Parathyroid adenoma (tissue), 2 donors: ENCODE measurements at regions not wholly inside any gene's neighbourhood (a gene's known extent, or its start where the extent isn't known, plus 50 kb on each side); places are given as distances from the start of the nearest gene placed in this dataset.

Experiments used
- H2AFZ ChIP-seq: fragments of 300-600 bp; sonication (generic); one replicate; pipeline ENCODE4 v1.7.0; 2017; ENCODE audit warnings: antibody characterized with exemption, mild to moderate bottlenecking
- H3K27ac ChIP-seq: fragments of 300-600 bp; sonication (generic); one replicate; pipeline ENCODE4 v1.7.0; 2017
- H3K27me3 ChIP-seq: fragments of 300-600 bp; sonication (generic); one replicate; pipeline ENCODE4 v1.7.0; 2017; ENCODE audit warnings: low read length; ENCODE audit not compliant: control insufficient read depth, insufficient read depth
- H3K36me3 ChIP-seq: fragments of 300-600 bp; sonication (generic); one replicate; pipeline ENCODE4 v1.7.0; 2017; ENCODE audit warnings: low read length; ENCODE audit not compliant: control insufficient read depth, insufficient read depth
- H3K4me1 ChIP-seq: fragments of 300-600 bp; sonication (generic); one replicate; pipeline ENCODE4 v1.7.0; 2017; ENCODE audit warnings: control low read depth
- H3K4me2 ChIP-seq: fragments of 300-600 bp; sonication (generic); one replicate; pipeline ENCODE4 v1.7.0; 2017; ENCODE audit warnings: low read length
- H3K4me3 ChIP-seq: fragments of 300-600 bp; sonication (generic); one replicate; pipeline ENCODE4 v1.7.0; 2017; ENCODE audit warnings: low read depth, low read length
- H3K79me2 ChIP-seq: fragments of 300-600 bp; sonication (generic); one replicate; pipeline ENCODE4 v1.7.0; 2017; ENCODE audit warnings: control low read depth
- H3K9ac ChIP-seq: fragments of 300-600 bp; sonication (generic); one replicate; pipeline ENCODE4 v1.7.0; 2017; ENCODE audit warnings: mild to moderate bottlenecking
- H3K9me3 ChIP-seq: fragments of 300-600 bp; sonication (generic); one replicate; pipeline ENCODE4 v1.7.0; 2017; ENCODE audit warnings: low read length; ENCODE audit not compliant: control insufficient read depth
- CTCF ChIP-seq: fragments of 300-600 bp; sonication (generic); IDR thresholded peaks from one replicate; pipeline ENCODE4 v1.7.0; 2017; ENCODE audit warnings: antibody characterized with exemption, mild to moderate bottlenecking
- donor health status: primary hyperparathyroidism.

DNA sequence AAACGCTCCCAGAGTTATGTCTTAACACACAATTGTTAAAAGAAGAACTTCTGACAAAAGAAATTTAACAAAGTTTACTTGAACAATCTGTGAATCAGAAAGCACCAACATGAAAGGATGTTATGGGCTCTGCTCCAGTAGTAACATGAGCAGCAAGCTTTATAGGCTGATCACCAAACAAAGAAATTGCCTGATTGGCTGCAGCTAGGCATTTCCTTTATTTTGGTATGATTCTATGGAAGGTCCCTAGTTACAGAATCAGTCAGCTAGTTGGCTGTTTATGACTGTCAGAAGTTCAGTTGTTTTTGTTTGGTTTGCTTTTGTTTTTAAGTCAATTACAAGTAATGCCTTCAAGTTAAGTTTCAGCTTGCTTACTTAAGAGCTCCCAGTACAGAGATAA, 102.4 kb upstream of the SMC2 start:
- Histone ChIP-seq H3K4me1 (no peaks in the 10 kb centered on the region), H3K9ac (no peak overlapping the region), H3K4me2 (no peak overlapping the region), H3K27ac (no peak overlapping the region), H2AFZ (no peak overlapping the region), H3K4me3 (no peak overlapping the region), H3K79me2 (no peaks in the 10 kb centered on the region), H3K36me3 (no peaks in the 10 kb centered on the region), H3K9me3 (no peaks in the 10 kb centered on the region), H3K27me3 (no peaks in the 10 kb centered on the region)
- TF ChIP-seq CTCF, result no peak

DNA sequence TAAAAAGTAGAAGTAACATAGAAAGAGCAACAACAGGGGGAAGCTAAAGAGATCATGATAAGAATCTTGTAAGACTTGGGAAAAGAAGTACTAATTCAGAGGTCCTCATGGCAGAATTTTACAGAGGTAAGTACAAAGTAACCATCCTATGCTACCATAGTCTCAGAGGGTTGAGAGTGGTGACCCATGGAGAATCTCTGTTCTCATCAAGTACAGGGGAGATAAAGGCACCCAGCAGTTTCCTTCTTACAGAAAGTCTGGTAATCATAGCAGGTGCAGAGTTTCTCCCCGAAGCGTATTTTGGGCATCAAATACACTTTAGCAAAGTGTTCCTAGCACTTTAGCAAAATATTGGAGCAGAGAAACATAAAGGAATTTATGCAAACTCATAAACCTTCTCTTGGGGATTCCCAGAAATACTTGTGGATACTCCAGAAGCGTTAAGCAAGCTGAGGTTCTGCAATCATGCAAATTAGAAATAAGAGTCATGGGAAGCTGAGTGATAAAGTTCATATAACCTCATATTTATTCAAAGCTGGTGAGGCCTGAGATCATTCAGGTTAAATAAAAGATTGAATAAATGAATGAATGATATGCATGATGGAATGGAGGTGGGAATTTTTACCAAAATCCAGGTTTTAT, 101.0 kb upstream of the SMC2 start:
- Histone ChIP-seq H3K9me3 (no peaks in the 10 kb centered on the region), H3K27ac (no peak overlapping the region), H3K4me1 (no peaks in the 10 kb centered on the region), H3K79me2 (no peaks in the 10 kb centered on the region), H3K36me3 (no peaks in the 10 kb centered on the region), H3K9ac (no peak overlapping the region), H2AFZ (no peak overlapping the region), H3K4me2 (no peak overlapping the region), H3K4me3 (no peak overlapping the region), H3K27me3 (no peaks in the 10 kb centered on the region)
- TF ChIP-seq CTCF, result no peak

DNA sequence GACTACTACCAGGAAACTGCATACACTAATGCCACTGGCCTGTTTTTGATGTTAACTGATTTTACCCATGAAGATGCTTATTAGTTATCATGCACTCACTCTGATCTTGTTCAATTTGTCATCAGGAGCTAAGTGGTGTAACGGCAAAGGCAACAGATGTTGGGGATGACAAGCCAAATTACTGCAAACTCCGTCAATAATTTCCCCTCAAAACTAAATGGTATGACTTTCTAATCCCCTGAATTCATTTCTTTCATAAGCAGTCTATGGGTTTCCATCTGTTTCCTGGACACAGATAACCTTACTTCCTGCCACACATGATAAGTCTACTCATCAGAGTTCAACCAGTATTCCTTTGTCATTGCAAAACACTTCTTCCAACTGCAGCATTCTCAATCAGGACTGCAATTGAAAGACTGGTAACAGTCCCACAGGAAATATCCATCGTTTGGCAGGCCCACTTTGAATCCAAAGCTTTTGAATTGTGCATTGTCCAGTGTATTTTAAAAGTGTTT, 96.2 kb upstream of the SMC2 start:
- H3K9me3 ChIP-seq, result no peaks in the 10 kb centered on the region
- H3K79me2 ChIP-seq, result no peaks in the 10 kb centered on the region
- TF ChIP-seq CTCF, result no peak
- no peak overlapping the region for H3K4me3 ChIP-seq
- no peaks in the 10 kb centered on the region for H3K4me1 ChIP-seq
- H3K9ac ChIP-seq, result no peak overlapping the region
- H2AFZ ChIP-seq, result no peak overlapping the region
- no peak overlapping the region for H3K4me2 ChIP-seq
- H3K27ac ChIP-seq, result no peak overlapping the region
- H3K27me3 ChIP-seq, result no peaks in the 10 kb centered on the region
- no peaks in the 10 kb centered on the region for H3K36me3 ChIP-seq

- Histone ChIP-seq H3K27ac (no peak overlapping the region), H3K36me3 (no peaks in the 10 kb centered on the region), H3K9ac (no peak overlapping the region), H3K4me2 (no peak overlapping the region), H3K79me2 (no peaks in the 10 kb centered on the region), H3K27me3 (no peaks in the 10 kb centered on the region), H3K9me3 (no peaks in the 10 kb centered on the region), H3K4me3 (no peak overlapping the region), H2AFZ (no peak overlapping the region), H3K4me1 (no peaks in the 10 kb centered on the region)
- TF ChIP-seq CTCF, result no peak
Observed at GRCh38 chr9:103999375-104000062, 94.6 kb upstream of the SMC2 start.

DNA sequence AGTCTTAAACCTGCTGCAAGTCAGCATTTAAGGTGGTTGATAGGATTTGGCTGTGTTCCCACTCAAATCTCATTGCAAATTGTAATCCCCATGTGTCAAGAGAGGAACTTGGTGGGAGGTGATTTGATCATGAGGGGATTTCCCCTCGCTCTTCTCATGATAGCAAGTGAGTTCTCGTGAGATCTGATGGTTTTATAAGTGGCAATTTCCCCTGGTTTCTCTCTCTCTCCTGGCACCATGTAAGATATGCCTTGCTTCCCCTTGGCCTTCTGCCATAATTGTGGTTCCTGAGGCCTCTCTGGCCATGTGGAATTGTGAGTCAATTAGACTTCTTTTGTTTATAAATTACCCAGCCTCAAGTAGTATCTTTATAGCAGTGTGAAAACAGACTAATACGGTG, 84.3 kb upstream of the SMC2 start:
- H2AFZ ChIP-seq, result no peak overlapping the region
- no peaks in the 10 kb centered on the region for H3K4me1 ChIP-seq
- no peaks in the 10 kb centered on the region for H3K9me3 ChIP-seq
- no peak overlapping the region for H3K4me3 ChIP-seq
- no peak overlapping the region for H3K9ac ChIP-seq
- no peaks in the 10 kb centered on the region for H3K27me3 ChIP-seq
- no peaks in the 10 kb centered on the region for H3K79me2 ChIP-seq
- no peak overlapping the region for H3K27ac ChIP-seq
- no peaks in the 10 kb centered on the region for H3K36me3 ChIP-seq
- no peak for TF ChIP-seq CTCF
- H3K4me2 ChIP-seq, result no peak overlapping the region
